Lower leg skin (tissue), 4 donors: ENCODE measurements at regions not wholly inside any gene's neighbourhood (a gene's known extent, or its start where the extent isn't known, plus 50 kb on each side); places are given as distances from the start of the nearest gene placed in this dataset.

Experiments
- DNase-seq, 2 donors: peaks; one replicate each; pipeline ENCODE4 v3.0.0-alpha.2; 2019; ENCODE audit warnings: low spot score in 2 of 2
- H3K4me3 ChIP-seq: fragments of 200-600 bp; sonication (generic); 2 replicates; pipeline ENCODE4 v1.5.1; 2017; ENCODE audit warnings: mild to moderate bottlenecking, low read depth; ENCODE audit not compliant: poor library complexity, severe bottlenecking
- CTCF ChIP-seq, 3 donors: fragments of 450-650 bp; IDR thresholded peaks; one replicate each; pipeline ENCODE4 v1.5.1; 2016; ENCODE audit warnings: antibody characterized with exemption in 3 of 3, mild to moderate bottlenecking in 3 of 3, moderate library complexity in 2 of 3
- POLR2A ChIP-seq, 2 donors: fragments of 450-650 bp; IDR thresholded peaks; one replicate each; pipeline ENCODE4 v1.6.1; 2016 to 2017; ENCODE audit warnings: antibody characterized with exemption in 2 of 2, mild to moderate bottlenecking in 1 of 2, moderate library complexity in 1 of 2
- WGBS, 2 donors: methylation state at CpG; one replicate each; pipeline ENCODE4 v1.1.5; 2018; 5-methylcytosine and 5-hydroxymethylcytosine counted together
- intact Hi-C: fragments of 100-400 bp; cut with DNase I; formaldehyde crosslinking; loops from one replicate; pipeline ENCODE4 v1.15.0; 2023; ENCODE audit warnings: low total_unique reads

GRCh38 chr2:221774136-221774535 is 202.0 kb upstream of the EPHA4 start:
- WGBS, 2 donors, result 52 to 57% methylated on average over 5 of the region's 5 CpGs
- no peak overlapping the region for H3K4me3 ChIP-seq
- intact Hi-C loops, result no loop called here
- no peak for DNase-seq
- TF ChIP-seq CTCF (IDR thresholded peaks at IDR 0.05) (no peak), POLR2A (IDR thresholded peaks at IDR 0.05) (no peak)

GRCh38 chr2:221771297-221771696 is 199.2 kb upstream of the EPHA4 start:
- DNase-seq, result no peak
- 93 to 100% methylated on average over 1 of the region's 1 CpG for WGBS, 2 donors
- intact Hi-C loops, result no loop called here
- H3K4me3 ChIP-seq, result no peak overlapping the region
- TF ChIP-seq CTCF (IDR thresholded peaks at IDR 0.05) (no peak), POLR2A (IDR thresholded peaks at IDR 0.05) (no peak)

GRCh38 chr2:221767106-221768012 is 195.3 kb upstream of the EPHA4 start:
- intact Hi-C loops, result no loop called here
- 44 to 45% methylated on average over 9 of the region's 9 CpGs for WGBS, 2 donors
- H3K4me3 ChIP-seq, result no peak overlapping the region
- DNase-seq, result no peak
- no peak for TF ChIP-seq POLR2A (IDR thresholded peaks at IDR 0.05)
- TF ChIP-seq CTCF (IDR thresholded peaks at IDR 0.05), result no peak

GRCh38 chr2:221762496-221762895 is 190.4 kb upstream of the EPHA4 start:
- WGBS, 2 donors, result 66% methylated on average over 1 of the region's 1 CpG
- intact Hi-C loops, result no loop called here
- DNase-seq, result no peak
- no peak for TF ChIP-seq POLR2A (IDR thresholded peaks at IDR 0.05)
- H3K4me3 ChIP-seq, result no peak overlapping the region

- intact Hi-C loops, result no loop called here
- no peak for DNase-seq
- no peak overlapping the region for H3K4me3 ChIP-seq
- TF ChIP-seq CTCF (IDR thresholded peaks at IDR 0.05), result no peak
- no peak for TF ChIP-seq POLR2A (IDR thresholded peaks at IDR 0.05)
- 90 to 95% methylated on average over 2 of the region's 2 CpGs for WGBS, 2 donors
These were observed 189.2 kb upstream of the EPHA4 start for GRCh38 chr2:221761260-221761659.

- intact Hi-C loops, result no loop called here
- H3K4me3 ChIP-seq, result no peak overlapping the region
- DNase-seq, result no peak
- 54% methylated on average over 5 of the region's 5 CpGs for WGBS, 2 donors
- no peak for TF ChIP-seq CTCF (IDR thresholded peaks at IDR 0.05)
- no peak for TF ChIP-seq POLR2A (IDR thresholded peaks at IDR 0.05)
These were observed 186.0 kb upstream of the EPHA4 start for GRCh38 chr2:221758076-221758475.
